ENCODE measurements at regions not wholly inside any gene's neighbourhood (a gene's known extent, or its start where the extent isn't known, plus 50 kb on each side); places are given as distances from the start of the nearest gene placed in this dataset.

GRCh38 chr2:22557406-22557805 lies 827.6 kb upstream of the KLHL29 start:
- Histone ChIP-seq H3K4me3 (no peak overlapping the region), H3K27ac (no peak overlapping the region), H3K9me3 (no peaks in the 10 kb centered on the region), H3K27me3 (no peaks in the 10 kb centered on the region), H3K36me3 (no peaks in the 10 kb centered on the region), H3K4me1 (no peaks in the 10 kb centered on the region)
- WGBS, 4 donors, result 36 to 41% (median 38%) methylated on average over 2 of the region's 2 CpGs
- no peak for TF ChIP-seq POLR2A (IDR thresholded peaks at IDR 0.05)
- TF ChIP-seq, protein P1, sequence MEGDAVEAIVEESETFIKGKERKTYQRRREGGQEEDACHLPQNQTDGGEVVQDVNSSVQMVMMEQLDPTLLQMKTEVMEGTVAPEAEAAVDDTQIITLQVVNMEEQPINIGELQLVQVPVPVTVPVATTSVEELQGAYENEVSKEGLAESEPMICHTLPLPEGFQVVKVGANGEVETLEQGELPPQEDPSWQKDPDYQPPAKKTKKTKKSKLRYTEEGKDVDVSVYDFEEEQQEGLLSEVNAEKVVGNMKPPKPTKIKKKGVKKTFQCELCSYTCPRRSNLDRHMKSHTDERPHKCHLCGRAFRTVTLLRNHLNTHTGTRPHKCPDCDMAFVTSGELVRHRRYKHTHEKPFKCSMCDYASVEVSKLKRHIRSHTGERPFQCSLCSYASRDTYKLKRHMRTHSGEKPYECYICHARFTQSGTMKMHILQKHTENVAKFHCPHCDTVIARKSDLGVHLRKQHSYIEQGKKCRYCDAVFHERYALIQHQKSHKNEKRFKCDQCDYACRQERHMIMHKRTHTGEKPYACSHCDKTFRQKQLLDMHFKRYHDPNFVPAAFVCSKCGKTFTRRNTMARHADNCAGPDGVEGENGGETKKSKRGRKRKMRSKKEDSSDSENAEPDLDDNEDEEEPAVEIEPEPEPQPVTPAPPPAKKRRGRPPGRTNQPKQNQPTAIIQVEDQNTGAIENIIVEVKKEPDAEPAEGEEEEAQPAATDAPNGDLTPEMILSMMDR (IDR thresholded peaks at IDR 0.05), result no peak
- no peak for ATAC-seq
- no peak for DNase-seq
- intact Hi-C loops (cut with DNase I), result no loop called here

GRCh38 chr2:22560021-22560420 lies 825.0 kb upstream of the KLHL29 start:
- DNase-seq, result no peak
- 62 to 75% (median 67%) methylated on average over 5 of the region's 5 CpGs for WGBS, 4 donors
- TF ChIP-seq POLR2A (IDR thresholded peaks at IDR 0.05), result no peak
- TF ChIP-seq, protein P1 (IDR thresholded peaks at IDR 0.05), result no peak
- H3K27ac ChIP-seq, result no peak overlapping the region
- no peak for ATAC-seq
- no peaks in the 10 kb centered on the region for H3K36me3 ChIP-seq
- no peaks in the 10 kb centered on the region for H3K27me3 ChIP-seq
- no peaks in the 10 kb centered on the region for H3K9me3 ChIP-seq
- intact Hi-C loops (cut with DNase I), result no loop called here
- no peaks in the 10 kb centered on the region for H3K4me1 ChIP-seq
- H3K4me3 ChIP-seq, result no peak overlapping the region

GRCh38 chr2:22579341-22579740 lies 805.6 kb upstream of the KLHL29 start:
- intact Hi-C loops (cut with DNase I), result no loop called here
- Histone ChIP-seq H3K9me3 (peaks cover 0 to 23% (median 11%) of the 10 kb centered on the region in 12 donors), H3K36me3 (no peaks in the 10 kb centered on the region), H3K4me3 (no peak overlapping the region), H3K27ac (no peak overlapping the region), H3K27me3 (no peaks in the 10 kb centered on the region), H3K4me1 (no peaks in the 10 kb centered on the region)
- TF ChIP-seq, protein P1 (IDR thresholded peaks at IDR 0.05), result no peak
- TF ChIP-seq POLR2A (IDR thresholded peaks at IDR 0.05), result no peak
- WGBS, 4 donors, result 69 to 73% (median 72%) methylated on average over 3 of the region's 3 CpGs
- ATAC-seq (no peak), DNase-seq (no peak)

DNA sequence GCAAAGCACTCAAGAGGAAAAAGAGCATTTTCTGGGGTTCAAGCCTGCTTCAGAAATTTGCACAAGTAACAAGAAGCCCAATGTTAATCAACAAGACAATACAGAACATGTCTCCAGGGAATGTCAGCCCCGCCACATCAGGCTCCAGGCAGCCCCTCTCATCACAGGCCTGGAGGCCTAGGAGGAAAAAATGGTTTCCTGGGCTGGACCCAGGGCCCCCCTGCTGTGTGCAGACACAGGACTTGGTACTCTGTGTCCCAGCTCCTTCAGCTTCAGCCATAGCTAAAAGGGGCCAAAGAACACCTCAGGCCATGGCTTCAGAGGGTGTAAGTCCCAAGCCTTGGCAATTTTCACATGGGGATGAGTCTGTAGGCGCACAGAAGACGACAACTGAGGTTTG lies 802.9 kb upstream of the KLHL29 start:
- H3K4me3 ChIP-seq, result no peak overlapping the region
- no peaks in the 10 kb centered on the region for H3K27me3 ChIP-seq
- no peaks in the 10 kb centered on the region for H3K4me1 ChIP-seq
- H3K27ac ChIP-seq, result no peak overlapping the region
- no peaks in the 10 kb centered on the region for H3K36me3 ChIP-seq
- no peak for DNase-seq
- intact Hi-C loops (cut with DNase I), result no loop called here
- WGBS, 4 donors, result 65 to 82% (median 71%) methylated on average over 3 of the region's 3 CpGs
- TF ChIP-seq, protein P1 (IDR thresholded peaks at IDR 0.05), result no peak
- no peak for TF ChIP-seq POLR2A (IDR thresholded peaks at IDR 0.05)
- no peak for ATAC-seq
- peaks cover 0 to 23% (median 11%) of the 10 kb centered on the region in 12 donors for H3K9me3 ChIP-seq

All from heart left ventricle (tissue), 16 donors.